HFFc6 (cell line): ENCODE measurements at regions not wholly inside any gene's neighbourhood (a gene's known extent, or its start where the extent isn't known, plus 50 kb on each side); places are given as distances from the start of the nearest gene placed in this dataset.

Experiments
- DNase-seq: peaks from one replicate; pipeline ENCODE4 v3.0.0-alpha.2; 2018
- H3K27ac Mint-ChIP-seq: 2 replicates; pipeline ENCODE4 v1.8.0; 2020; ENCODE audit warnings: mild to moderate bottlenecking, mixed read lengths
- H3K27me3 Mint-ChIP-seq: 2 replicates; pipeline ENCODE4 v1.8.0; 2021; ENCODE audit warnings: mild to moderate bottlenecking, moderate library complexity, mixed read lengths; ENCODE audit not compliant: insufficient read depth
- H3K36me3 Mint-ChIP-seq: 2 replicates; pipeline ENCODE4 v1.8.0; 2021; ENCODE audit warnings: low read depth, mixed read lengths
- H3K4me1 Mint-ChIP-seq: 2 replicates; pipeline ENCODE4 v1.8.0; 2020; ENCODE audit warnings: low read depth, mixed read lengths
- H3K4me3 Mint-ChIP-seq: 2 replicates; pipeline ENCODE4 v1.8.0; 2020; ENCODE audit warnings: mild to moderate bottlenecking, moderate library complexity, mixed read lengths
- H3K9me3 Mint-ChIP-seq: 2 replicates; pipeline ENCODE4 v1.8.0; 2020; ENCODE audit warnings: mild to moderate bottlenecking, mixed read lengths
- CTCF ChIP-seq: fragments of 200-600 bp; sonication (generic); IDR thresholded peaks from 2 replicates; pipeline ENCODE4 v1.5.0; 2021; ENCODE audit warnings: antibody characterized with exemption, mild to moderate bottlenecking

GRCh38 chrX:576904-577560 lies 53.6 kb upstream of the SHOX start:
- no peak overlapping the region for H3K27ac Mint-ChIP-seq

GRCh38 chrX:578531-578930 lies 52.1 kb upstream of the SHOX start:
- TF ChIP-seq CTCF, result no peak
- Mint-ChIP-seq H3K4me3 (no peak overlapping the region), H3K27ac (no peak overlapping the region), H3K27me3 (peaks cover 8% of the 10 kb centered on the region), H3K4me1 (peaks cover 10% of the 10 kb centered on the region; the same call in 1 of the 2 replicates), H3K9me3 (peaks cover 11% of the 10 kb centered on the region), H3K36me3 (no peaks in the 10 kb centered on the region)
- DNase-seq, result no peak

More at GRCh38 chrX:576904-577560, 53.6 kb upstream of the SHOX start:
- Mint-ChIP-seq H3K9me3 (peaks cover 11% of the 10 kb centered on the region), H3K27me3 (peaks cover 4% of the 10 kb centered on the region), H3K36me3 (no peaks in the 10 kb centered on the region), H3K4me1 (peaks cover 10% of the 10 kb centered on the region; the same call in 1 of the 2 replicates), H3K4me3 (no peak overlapping the region)
- no peak for TF ChIP-seq CTCF
- no peak for DNase-seq

- Mint-ChIP-seq H3K4me3 (no peak overlapping the region), H3K27me3 (peaks cover 10% of the 10 kb centered on the region), H3K4me1 (peaks cover 10% of the 10 kb centered on the region; the same call in 1 of the 2 replicates), H3K36me3 (no peaks in the 10 kb centered on the region), H3K9me3 (peaks cover 11% of the 10 kb centered on the region), H3K27ac (no peak overlapping the region)
- TF ChIP-seq CTCF, result no peak
- DNase-seq, result no peak
Observed at GRCh38 chrX:580030-580429, 50.6 kb upstream of the SHOX start.
